NCI-H2196 treated with DMSO at 0.1 percent for 48 hours (cell line): ENCODE measurements at regions not wholly inside any gene's neighbourhood (a gene's known extent, or its start where the extent isn't known, plus 50 kb on each side); places are given as distances from the start of the nearest gene placed in this dataset.
"Not testable (repeated sequence)": the region's sequence is repeated elsewhere in the genome, so short reads cannot be mapped to it uniquely, and the experiment has no call there.

Source experiments
- DNase-seq: peaks from one replicate; lab custom pipeline; 2025; ENCODE audit not compliant: unreplicated experiment; lab: John Stamatoyannopoulos, UW

GRCh38 chr12:94817695-94818075, 167.3 kb upstream of the TMCC3 start:
- DNase-seq = no peak

DNA sequence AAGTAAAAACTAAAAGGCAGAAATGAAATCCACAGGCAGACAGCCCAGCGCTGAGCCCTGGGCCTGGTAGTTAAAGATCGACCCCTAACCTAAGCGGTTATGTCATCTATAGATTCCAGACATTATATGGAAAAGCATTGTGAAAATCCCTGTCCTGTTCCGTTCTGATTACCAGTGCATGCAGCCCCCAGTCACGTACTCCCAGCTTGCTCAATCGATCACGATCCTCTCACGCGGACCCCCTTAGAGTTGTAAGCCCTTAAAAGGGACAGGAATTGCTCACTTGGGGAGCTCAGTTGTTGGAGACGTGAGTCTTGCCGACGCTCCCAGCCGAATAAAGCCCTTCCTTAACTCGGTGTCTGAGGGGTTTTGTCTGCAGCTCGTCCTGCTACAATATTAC, 166.8 kb upstream of the TMCC3 start:
- DNase-seq = not testable (repeated sequence)

DNA sequence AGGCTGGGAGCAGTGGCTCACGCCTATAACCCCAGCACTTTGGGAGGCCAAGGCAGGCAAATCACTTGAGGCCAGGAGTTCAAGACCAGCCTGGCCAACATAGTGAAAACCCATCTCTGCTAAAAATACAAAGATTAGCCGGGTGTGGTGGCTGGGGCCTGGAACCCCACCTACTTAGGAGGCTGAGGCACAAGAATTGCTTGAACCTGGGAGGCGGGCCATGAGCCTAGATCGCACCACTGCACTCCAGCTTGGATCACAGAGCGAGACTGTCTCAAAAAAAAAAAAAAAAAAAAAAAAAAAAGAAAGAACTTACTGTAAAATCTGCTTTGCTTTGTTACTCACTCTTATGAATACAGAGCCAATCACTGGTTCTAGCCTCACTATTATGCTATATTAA, 166.4 kb upstream of the TMCC3 start:
- not testable (repeated sequence) for DNase-seq

GRCh38 chr12:94815958-94816357, 165.6 kb upstream of the TMCC3 start:
- no peak for DNase-seq

DNA sequence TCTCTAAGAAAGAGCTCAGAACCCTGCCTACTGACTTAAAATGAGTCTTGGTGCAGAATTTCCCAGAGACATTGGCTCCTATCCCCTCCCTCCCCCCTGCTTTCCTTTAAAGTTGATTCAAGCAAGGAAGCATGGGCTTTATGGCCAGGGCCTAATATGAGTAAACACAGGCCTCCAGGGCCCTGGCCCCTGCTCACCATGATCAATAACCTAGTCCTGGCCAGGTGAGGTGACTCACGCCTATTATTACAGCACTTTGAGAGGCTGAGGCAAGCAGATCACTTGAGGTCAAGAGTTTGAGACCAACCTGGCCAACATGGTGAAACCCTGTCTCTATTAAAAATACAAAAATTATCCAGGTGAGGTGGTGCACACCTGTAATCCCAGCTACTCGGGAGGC, 165.1 kb upstream of the TMCC3 start:
- DNase-seq = no peak

DNA sequence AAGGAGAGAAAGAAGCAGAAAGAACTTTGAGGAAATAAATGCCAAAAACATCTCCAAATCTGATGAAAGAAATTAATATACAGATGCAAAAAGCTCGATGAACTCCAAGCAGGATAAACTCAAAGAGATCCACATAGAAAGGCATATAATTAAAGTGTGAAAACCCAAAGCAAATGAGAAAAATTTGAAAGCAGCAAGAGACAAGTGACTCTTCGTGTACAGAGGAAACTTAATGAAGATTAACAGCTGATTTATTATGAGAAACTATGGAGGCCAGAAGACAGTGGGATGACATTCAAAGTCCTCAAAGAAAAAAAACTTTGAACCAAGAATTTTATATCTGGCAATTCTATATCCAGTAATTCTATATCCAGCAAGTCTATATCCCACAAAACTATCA, 163.0 kb upstream of the TMCC3 start:
- DNase-seq = no peak

- DNase-seq = no peak
Observed at GRCh38 chr12:94812345-94812744, 162.0 kb upstream of the TMCC3 start.

- no peak for DNase-seq
Observed at GRCh38 chr12:94811611-94812010, 161.3 kb upstream of the TMCC3 start.

DNA sequence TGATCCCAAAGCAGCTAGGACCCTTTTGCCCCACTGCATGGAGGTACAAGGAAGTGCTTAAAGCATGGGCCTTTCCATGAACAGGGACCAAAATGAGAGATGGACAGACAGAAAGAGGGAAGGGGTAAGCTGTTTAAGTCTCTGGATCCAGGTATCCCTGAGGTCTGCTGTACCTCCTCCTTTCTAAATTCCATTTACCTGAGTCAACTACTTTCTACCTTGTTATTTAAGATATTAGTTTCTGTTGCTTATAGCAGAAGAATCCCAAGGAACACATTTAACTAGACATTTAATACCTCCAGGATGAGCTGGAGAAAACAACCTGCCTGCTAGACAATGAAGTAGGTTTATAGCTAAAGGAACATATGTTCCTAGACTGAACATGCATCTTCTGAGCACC, 157.6 kb upstream of the TMCC3 start:
- DNase-seq = no peak

DNA sequence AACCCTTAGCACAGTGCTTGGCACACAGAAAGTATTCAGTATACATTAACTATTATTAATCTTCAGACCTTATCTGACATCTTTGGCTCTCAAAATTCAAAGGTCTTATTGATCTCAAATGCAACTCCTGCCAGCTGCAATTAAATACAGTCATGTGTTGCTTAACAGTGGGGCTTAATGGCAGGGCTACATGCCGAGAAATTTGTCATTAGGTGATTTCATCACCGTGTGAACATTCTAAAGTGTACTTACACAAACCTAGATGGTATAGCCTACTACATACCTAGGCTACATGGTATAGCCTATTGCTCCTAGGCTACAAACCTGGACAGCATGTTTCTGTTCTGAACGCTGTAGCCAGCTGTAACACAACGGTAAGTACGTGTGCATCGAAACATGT, 156.3 kb upstream of the TMCC3 start:
- no peak for DNase-seq

- no peak for DNase-seq
Observed at GRCh38 chr12:94805749-94806529, 155.6 kb upstream of the TMCC3 start.

GRCh38 chr12:94803939-94804338, 153.6 kb upstream of the TMCC3 start:
- no peak for DNase-seq

DNA sequence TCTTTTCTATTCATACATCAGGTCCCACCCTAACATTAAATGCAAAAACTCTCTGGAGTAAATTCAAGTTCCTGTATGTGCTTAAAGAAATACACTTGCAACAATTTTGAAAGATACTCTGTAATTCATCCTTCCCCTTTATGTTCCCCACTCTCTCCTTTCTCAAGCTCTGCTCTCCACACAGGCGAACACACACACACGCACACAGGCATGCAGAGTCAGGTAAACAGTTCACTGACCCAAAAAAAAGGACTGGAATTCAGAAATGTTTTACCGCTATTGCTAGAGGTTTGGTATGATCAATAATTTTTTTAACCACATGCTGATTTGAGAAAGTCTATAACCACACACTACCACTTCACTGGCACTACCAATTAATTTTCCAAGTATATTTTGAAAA, 152.4 kb upstream of the TMCC3 start:
- no peak for DNase-seq

- no peak for DNase-seq
Observed at GRCh38 chr12:94801745-94802144, 151.4 kb upstream of the TMCC3 start.

- DNase-seq = no peak
Observed at GRCh38 chr12:94799136-94799535, 148.8 kb upstream of the TMCC3 start.

GRCh38 chr12:94798113-94798512, 147.8 kb upstream of the TMCC3 start:
- no peak for DNase-seq

- peak; percentile 9 for DNase-seq
Observed at GRCh38 chr12:94795520-94795919, 145.2 kb upstream of the TMCC3 start.

- DNase-seq = no peak
Observed at GRCh38 chr12:94795044-94795443, 144.7 kb upstream of the TMCC3 start.

DNA sequence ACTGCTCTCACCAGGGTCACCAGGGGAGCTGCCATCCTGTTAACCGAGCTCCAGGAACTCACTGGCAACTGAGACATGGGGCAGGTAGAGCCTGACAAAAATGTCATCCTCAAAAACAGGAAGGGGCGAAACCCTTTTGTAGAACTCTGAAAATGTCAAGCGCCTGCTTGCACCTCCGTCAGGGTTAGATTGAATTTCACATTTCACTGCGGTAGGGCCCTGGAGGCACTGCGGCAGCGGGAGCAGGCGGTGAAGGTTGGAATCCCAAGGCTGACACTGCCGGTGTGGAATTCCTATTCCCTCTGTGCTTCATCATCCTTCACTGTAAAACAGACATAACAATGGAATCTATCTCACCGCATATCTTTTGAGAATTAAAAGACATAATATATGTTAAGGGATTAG, 142.8 kb upstream of the TMCC3 start:
- DNase-seq = no peak

GRCh38 chr12:94792693-94793092, 142.3 kb upstream of the TMCC3 start:
- DNase-seq = no peak

DNA sequence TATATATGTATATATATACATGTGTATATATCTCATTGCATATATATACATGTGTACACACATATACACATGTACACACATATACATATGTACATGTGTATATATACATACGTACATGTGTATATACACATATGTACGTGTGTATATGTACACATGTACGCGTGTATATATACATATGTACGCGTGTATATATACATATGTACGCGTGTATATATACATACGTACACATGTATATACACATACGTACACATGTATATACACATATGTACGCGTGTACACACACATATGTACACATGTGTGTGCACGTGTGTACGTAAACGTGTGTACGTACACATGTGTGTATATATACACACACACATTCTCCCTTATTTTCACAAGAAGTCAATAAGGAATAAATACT, 141.6 kb upstream of the TMCC3 start:
- no peak for DNase-seq

DNA sequence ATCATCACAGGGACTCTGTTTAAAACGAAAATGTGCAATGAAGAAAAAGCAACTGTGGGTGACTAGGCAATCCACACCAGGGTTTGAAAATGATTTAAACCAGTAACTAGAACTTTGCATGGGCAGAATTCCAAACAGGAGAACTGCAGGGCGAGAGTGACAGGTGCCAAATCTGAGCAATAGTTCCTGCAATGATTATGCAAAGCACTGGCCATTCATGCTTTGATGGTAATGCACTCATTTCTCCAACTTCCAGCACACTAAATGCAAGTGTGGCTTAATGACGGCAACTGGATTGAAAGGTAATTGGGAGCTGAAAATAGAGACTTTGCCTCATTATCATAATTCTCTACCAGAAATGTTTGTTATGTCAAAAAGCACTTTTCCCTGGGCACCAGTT, 140.5 kb upstream of the TMCC3 start:
- DNase-seq = no peak

- DNase-seq = no peak
Observed at GRCh38 chr12:94790370-94790769, 140.0 kb upstream of the TMCC3 start.
